ENCODE measurements at regions not wholly inside any gene's neighbourhood (a gene's known extent, or its start where the extent isn't known, plus 50 kb on each side); places are given as distances from the start of the nearest gene placed in this dataset.
"Not testable (repeated sequence)": the region's sequence is repeated elsewhere in the genome, so short reads cannot be mapped to it uniquely, and the experiment has no call there.

- DNase-seq (ENCODE audit: low read depth), result no peak
These were observed 880.9 kb downstream of the ANKRD7 start for GRCh38 chr7:119105381-119105780.

GRCh38 chr7:119123326-119123725 is 898.8 kb downstream of the ANKRD7 start:
- DNase-seq (ENCODE audit: low read depth), result no peak

GRCh38 chr7:119127706-119128105 is 903.2 kb downstream of the ANKRD7 start:
- no peak for DNase-seq (ENCODE audit: low read depth)

GRCh38 chr7:119132436-119132835 is 907.9 kb downstream of the ANKRD7 start:
- DNase-seq (ENCODE audit: low read depth), result no peak

GRCh38 chr7:119167431-119167830 is 942.9 kb downstream of the ANKRD7 start:
- DNase-seq (ENCODE audit: low read depth), result no peak

GRCh38 chr7:119172043-119172442 is 947.5 kb downstream of the ANKRD7 start:
- no peak for DNase-seq (ENCODE audit: low read depth)

- no peak for DNase-seq (ENCODE audit: low read depth)
These were observed 951.6 kb downstream of the ANKRD7 start for GRCh38 chr7:119175911-119176627.

GRCh38 chr7:119177863-119178262 is 953.4 kb downstream of the ANKRD7 start:
- DNase-seq (ENCODE audit: low read depth), result no peak

- DNase-seq (ENCODE audit: low read depth), result no peak
These were observed 959.8 kb downstream of the ANKRD7 start for GRCh38 chr7:119184124-119184788.

- no peak for DNase-seq (ENCODE audit: low read depth)
These were observed 971.7 kb downstream of the ANKRD7 start for GRCh38 chr7:119196183-119196582.

GRCh38 chr7:119197172-119197876 is 972.8 kb downstream of the ANKRD7 start:
- no peak for DNase-seq (ENCODE audit: low read depth)

- DNase-seq (ENCODE audit: low read depth), result no peak
These were observed 973.5 kb downstream of the ANKRD7 start for GRCh38 chr7:119197877-119198527.

GRCh38 chr7:119219663-119220062 is 995.2 kb downstream of the ANKRD7 start:
- DNase-seq (ENCODE audit: low read depth), result no peak

GRCh38 chr7:119223930-119224329 is 999.4 kb downstream of the ANKRD7 start:
- DNase-seq (ENCODE audit: low read depth), result no peak

- no peak for DNase-seq (ENCODE audit: low read depth)
These were observed 1004.0 kb downstream of the ANKRD7 start for GRCh38 chr7:119228482-119228881.

GRCh38 chr7:119232091-119232490 is 1007.6 kb downstream of the ANKRD7 start:
- no peak for DNase-seq (ENCODE audit: low read depth)

GRCh38 chr7:119233015-119233414 is 1008.5 kb downstream of the ANKRD7 start:
- no peak for DNase-seq (ENCODE audit: low read depth)

GRCh38 chr7:119252962-119253361 is 1020.0 kb upstream of the KCND2 start:
- DNase-seq (ENCODE audit: low read depth), result no peak

- DNase-seq (ENCODE audit: low read depth), result no peak
These were observed 1018.2 kb upstream of the KCND2 start for GRCh38 chr7:119254742-119255141.

GRCh38 chr7:119256001-119256400 is 1017.0 kb upstream of the KCND2 start:
- no peak for DNase-seq (ENCODE audit: low read depth)

- no peak for DNase-seq (ENCODE audit: low read depth)
These were observed 1016.4 kb upstream of the KCND2 start for GRCh38 chr7:119256446-119257131.

- not testable (repeated sequence) for DNase-seq (ENCODE audit: low read depth)
These were observed 1006.2 kb upstream of the KCND2 start for GRCh38 chr7:119266790-119267189.

Data from EH (cell line).